Activated naive CD4-positive, alpha-beta T cell treated with anti-CD3 and anti-CD28 coated beads for 36 hours (primary cell): ENCODE measurements at regions not wholly inside any gene's neighbourhood (a gene's known extent, or its start where the extent isn't known, plus 50 kb on each side); places are given as distances from the start of the nearest gene placed in this dataset.

Source experiments
- CTCF ChIA-PET: fragments of 350-600 bp; sonication (Branson Sonifier 250); formaldehyde crosslinking; loops from one replicate; lab custom pipeline; 2021; ENCODE audit warnings: antibody characterized with exemption; lab: Charles Lee
- DNase-seq: peaks from one replicate; pipeline ENCODE4 v3.0.0-alpha.2; 2020
- H3K27ac Mint-ChIP-seq: one replicate; pipeline ENCODE4 v1.8.0; 2021; ENCODE audit warnings: mild to moderate bottlenecking, mixed read lengths
- H3K27me3 Mint-ChIP-seq: one replicate; pipeline ENCODE4 v1.8.0; 2021; ENCODE audit warnings: low read depth, mixed read lengths
- H3K36me3 Mint-ChIP-seq: one replicate; pipeline ENCODE4 v1.8.0; 2021; ENCODE audit warnings: low read depth, mixed read lengths
- H3K4me1 Mint-ChIP-seq: one replicate; pipeline ENCODE4 v1.8.0; 2021; ENCODE audit warnings: low read depth, mixed read lengths
- H3K4me3 Mint-ChIP-seq: one replicate; pipeline ENCODE4 v1.8.0; 2021; ENCODE audit warnings: mild to moderate bottlenecking, moderate library complexity, mixed read lengths
- H3K9me3 Mint-ChIP-seq: one replicate; pipeline ENCODE4 v1.8.0; 2021; ENCODE audit warnings: mixed read lengths
- intact Hi-C: fragments of 100-400 bp; cut with micrococcal nuclease; formaldehyde crosslinking; loops from one replicate; pipeline ENCODE4 v1.15.1; 2023

- intact Hi-C loops, result no loop called here
- no peak overlapping the region for H3K4me3 Mint-ChIP-seq
- H3K27ac Mint-ChIP-seq, result no peak overlapping the region
- no peaks in the 10 kb centered on the region for H3K9me3 Mint-ChIP-seq
- peaks cover 6% of the 10 kb centered on the region for H3K27me3 Mint-ChIP-seq
- CTCF ChIA-PET, result no interaction called here
- no peak for DNase-seq
- H3K36me3 Mint-ChIP-seq, result no peaks in the 10 kb centered on the region
- no peaks in the 10 kb centered on the region for H3K4me1 Mint-ChIP-seq
Measured at GRCh38 chr4:54556051-54556450, 101.7 kb upstream of the KIT start.

GRCh38 chr4:54556587-54556986 is 101.2 kb upstream of the KIT start:
- H3K36me3 Mint-ChIP-seq, result no peaks in the 10 kb centered on the region
- no peaks in the 10 kb centered on the region for H3K4me1 Mint-ChIP-seq
- CTCF ChIA-PET, result no interaction called here
- intact Hi-C loops, result no loop called here
- H3K27me3 Mint-ChIP-seq, result peaks cover 6% of the 10 kb centered on the region
- no peaks in the 10 kb centered on the region for H3K9me3 Mint-ChIP-seq
- DNase-seq, result no peak
- no peak overlapping the region for H3K4me3 Mint-ChIP-seq
- H3K27ac Mint-ChIP-seq, result no peak overlapping the region

GRCh38 chr4:54558889-54559677 is 98.7 kb upstream of the KIT start:
- Mint-ChIP-seq H3K4me1 (no peaks in the 10 kb centered on the region), H3K9me3 (no peaks in the 10 kb centered on the region), H3K36me3 (no peaks in the 10 kb centered on the region), H3K27ac (no peak overlapping the region), H3K4me3 (no peak overlapping the region), H3K27me3 (peaks cover 6% of the 10 kb centered on the region)
- intact Hi-C loops, result no loop called here
- CTCF ChIA-PET, result no interaction called here
- DNase-seq, result no peak

- Mint-ChIP-seq H3K9me3 (no peaks in the 10 kb centered on the region), H3K27me3 (peaks cover 6% of the 10 kb centered on the region), H3K4me1 (no peaks in the 10 kb centered on the region), H3K27ac (no peak overlapping the region), H3K4me3 (no peak overlapping the region), H3K36me3 (no peaks in the 10 kb centered on the region)
- intact Hi-C loops, result no loop called here
- CTCF ChIA-PET, result no interaction called here
- no peak for DNase-seq
Measured at GRCh38 chr4:54560513-54560912, 97.2 kb upstream of the KIT start.

- Mint-ChIP-seq H3K27me3 (peaks cover 6% of the 10 kb centered on the region), H3K9me3 (no peaks in the 10 kb centered on the region), H3K36me3 (no peaks in the 10 kb centered on the region), H3K27ac (no peak overlapping the region), H3K4me3 (no peak overlapping the region), H3K4me1 (peaks cover 4% of the 10 kb centered on the region)
- intact Hi-C loops, result no loop called here
- no peak for DNase-seq
- CTCF ChIA-PET, result interaction anchor here (0.7 kb wide), 1 partner anchor 29 kb away, joined by 3 read pairs; no protein-coding TSS in a partner anchor
Measured at GRCh38 chr4:54561940-54562339, 95.8 kb upstream of the KIT start.

GRCh38 chr4:54566608-54567007 is 91.1 kb upstream of the KIT start:
- Mint-ChIP-seq H3K4me1 (peaks cover 4% of the 10 kb centered on the region), H3K4me3 (no peak overlapping the region), H3K36me3 (no peaks in the 10 kb centered on the region), H3K9me3 (no peaks in the 10 kb centered on the region), H3K27me3 (no peaks in the 10 kb centered on the region), H3K27ac (no peak overlapping the region)
- CTCF ChIA-PET, result no interaction called here
- intact Hi-C loops, result no loop called here
- no peak for DNase-seq

- Mint-ChIP-seq H3K4me1 (peaks cover 4% of the 10 kb centered on the region), H3K9me3 (no peaks in the 10 kb centered on the region), H3K27me3 (no peaks in the 10 kb centered on the region), H3K36me3 (no peaks in the 10 kb centered on the region), H3K4me3 (no peak overlapping the region), H3K27ac (no peak overlapping the region)
- DNase-seq, result no peak
- intact Hi-C loops, result no loop called here
- CTCF ChIA-PET, result no interaction called here
Measured at GRCh38 chr4:54567327-54567726, 90.4 kb upstream of the KIT start.

DNA sequence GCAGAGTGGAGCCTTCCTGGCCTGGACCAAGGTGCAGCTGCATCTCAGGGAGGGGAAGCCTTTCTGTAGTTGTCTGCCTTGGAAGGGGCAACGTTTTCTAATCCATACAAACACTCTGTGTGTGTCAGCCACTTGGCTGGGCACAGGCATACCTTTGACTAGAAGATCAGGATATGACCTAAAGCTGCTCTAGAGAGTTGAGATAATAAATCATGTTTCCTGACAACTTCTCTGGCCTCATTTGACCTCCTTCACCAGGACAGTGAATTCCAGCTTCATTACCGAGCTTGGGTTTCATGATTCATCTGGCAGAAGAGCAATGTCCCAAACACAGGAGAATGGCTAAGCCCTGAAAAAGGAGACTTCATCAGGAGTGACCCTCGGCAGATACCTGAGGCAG is 89.6 kb upstream of the KIT start:
- H3K9me3 Mint-ChIP-seq, result no peaks in the 10 kb centered on the region
- H3K27ac Mint-ChIP-seq, result no peak overlapping the region
- intact Hi-C loops, result no loop called here
- no peak for DNase-seq
- no peak overlapping the region for H3K4me3 Mint-ChIP-seq
- no peaks in the 10 kb centered on the region for H3K36me3 Mint-ChIP-seq
- CTCF ChIA-PET, result no interaction called here
- H3K4me1 Mint-ChIP-seq, result peaks cover 4% of the 10 kb centered on the region
- no peaks in the 10 kb centered on the region for H3K27me3 Mint-ChIP-seq

DNA sequence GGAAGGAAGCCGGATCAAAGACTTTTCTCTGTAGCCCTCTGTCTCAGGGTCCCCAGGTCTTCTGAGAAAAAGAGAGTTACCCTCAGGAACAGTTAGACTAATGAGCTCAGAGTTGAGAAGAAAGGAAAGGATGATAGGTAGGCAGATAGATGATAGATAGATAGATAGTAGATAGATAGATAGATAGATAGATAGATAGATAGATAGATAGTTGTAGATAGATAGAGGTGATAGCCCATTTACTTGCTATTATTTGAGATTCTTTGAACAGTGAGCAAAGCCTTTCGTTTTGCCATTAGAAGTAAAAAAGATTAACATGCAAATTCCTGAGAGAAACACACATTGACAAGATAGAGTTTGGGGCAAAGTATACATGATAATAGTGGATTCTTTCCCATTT is 86.9 kb upstream of the KIT start:
- CTCF ChIA-PET, result no interaction called here
- DNase-seq, result no peak
- Mint-ChIP-seq H3K4me3 (no peak overlapping the region), H3K27ac (no peak overlapping the region), H3K9me3 (no peaks in the 10 kb centered on the region), H3K27me3 (no peaks in the 10 kb centered on the region), H3K4me1 (peaks cover 4% of the 10 kb centered on the region), H3K36me3 (no peaks in the 10 kb centered on the region)
- intact Hi-C loops, result no loop called here

DNA sequence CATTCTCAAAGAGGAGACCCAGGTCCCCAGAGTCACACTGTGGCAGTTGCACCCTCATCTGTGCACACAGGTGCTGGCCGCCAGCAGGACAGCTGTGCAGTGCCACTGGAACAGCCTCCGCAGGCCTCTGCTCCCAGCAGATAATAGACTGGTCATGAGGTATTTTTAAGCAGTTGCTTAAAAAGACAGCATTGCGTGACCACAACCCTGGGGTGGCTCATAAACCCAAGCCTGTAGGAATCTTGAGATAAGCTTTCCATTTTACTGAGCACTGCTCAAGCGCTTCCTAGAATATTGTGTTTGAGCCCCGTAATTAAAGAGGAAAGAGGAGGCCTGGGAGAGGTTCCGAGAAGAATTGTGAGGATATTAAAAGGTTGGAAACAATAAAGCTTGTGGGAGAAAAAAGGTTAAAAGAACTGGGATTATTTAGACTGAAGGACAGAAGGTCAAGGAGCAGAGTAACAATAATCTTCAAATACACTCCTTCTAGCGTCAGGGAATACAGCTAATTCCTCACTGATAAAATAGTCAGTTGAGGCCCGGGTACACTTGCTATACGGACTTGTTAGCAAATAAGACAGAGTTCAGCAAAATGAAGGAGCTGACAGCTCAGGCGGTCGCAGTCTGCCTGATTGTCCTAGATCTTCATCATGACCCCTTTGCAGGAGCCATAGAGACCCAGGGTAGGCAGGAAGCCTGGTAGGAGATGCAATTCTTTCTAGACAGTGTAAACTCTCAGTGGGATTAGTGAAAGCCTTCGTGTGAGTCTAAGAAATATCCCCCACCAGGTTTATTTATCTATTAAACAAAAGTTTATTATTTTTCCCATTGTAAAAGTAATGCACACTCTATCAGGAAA is 86.2 kb upstream of the KIT start:
- no peaks in the 10 kb centered on the region for H3K27me3 Mint-ChIP-seq
- DNase-seq, result no peak
- no peak overlapping the region for H3K27ac Mint-ChIP-seq
- no peaks in the 10 kb centered on the region for H3K9me3 Mint-ChIP-seq
- peaks cover 4% of the 10 kb centered on the region for H3K4me1 Mint-ChIP-seq
- intact Hi-C loops, result no loop called here
- CTCF ChIA-PET, result no interaction called here
- no peak overlapping the region for H3K4me3 Mint-ChIP-seq
- no peaks in the 10 kb centered on the region for H3K36me3 Mint-ChIP-seq

- CTCF ChIA-PET, result no interaction called here
Measured at GRCh38 chr4:54572152-54572542, 85.6 kb upstream of the KIT start.

GRCh38 chr4:54574500-54574899 is 83.3 kb upstream of the KIT start:
- CTCF ChIA-PET, result interaction anchor here (0.7 kb wide), 1 partner anchor 98 kb away, joined by 3 read pairs; no protein-coding TSS in a partner anchor
- DNase-seq, result no peak
- no peaks in the 10 kb centered on the region for H3K4me1 Mint-ChIP-seq
- H3K27me3 Mint-ChIP-seq, result peaks cover 8% of the 10 kb centered on the region
- no peak overlapping the region for H3K27ac Mint-ChIP-seq
- no peaks in the 10 kb centered on the region for H3K36me3 Mint-ChIP-seq
- intact Hi-C loops, result no loop called here
- no peaks in the 10 kb centered on the region for H3K9me3 Mint-ChIP-seq
- H3K4me3 Mint-ChIP-seq, result no peak overlapping the region

More at GRCh38 chr4:54572152-54572542, 85.6 kb upstream of the KIT start:
- no peaks in the 10 kb centered on the region for H3K27me3 Mint-ChIP-seq
- H3K9me3 Mint-ChIP-seq, result no peaks in the 10 kb centered on the region
- H3K36me3 Mint-ChIP-seq, result no peaks in the 10 kb centered on the region
- no peak overlapping the region for H3K4me3 Mint-ChIP-seq
- intact Hi-C loops, result no loop called here
- DNase-seq, result no peak
- H3K4me1 Mint-ChIP-seq, result no peaks in the 10 kb centered on the region
- no peak overlapping the region for H3K27ac Mint-ChIP-seq
